H54 (cell line): ENCODE measurements at regions not wholly inside any gene's neighbourhood (a gene's known extent, or its start where the extent isn't known, plus 50 kb on each side); places are given as distances from the start of the nearest gene placed in this dataset.
"Not testable (repeated sequence)": the region's sequence is repeated elsewhere in the genome, so short reads cannot be mapped to it uniquely, and the experiment has no call there.

Experiments
- DNase-seq: peaks from one replicate; pipeline ENCODE4 v3.0.0; 2011; ENCODE audit warnings: low spot score, mixed read lengths; ENCODE audit not compliant: insufficient read length
- FAIRE-seq: peaks from 3 replicates; lab custom pipeline; 2011; peaks lifted over from hg19 to GRCh38; lab: Jason Lieb, UNC
- POLR2A ChIP-seq: IDR thresholded peaks from 2 replicates; pipeline ENCODE4 v1.6.1; 2011; ENCODE audit warnings: low read depth, mild to moderate bottlenecking, low read length

- FAIRE-seq (no peak), DNase-seq (no peak)
- no peak for TF ChIP-seq POLR2A
These were observed 1042.5 kb upstream of the SPRY2 start for GRCh38 chr13:81383444-81383843.

- no peak for TF ChIP-seq POLR2A
- DNase-seq: no peak
- no peak for FAIRE-seq
These were observed 1041.3 kb upstream of the SPRY2 start for GRCh38 chr13:81382246-81382645.

- FAIRE-seq (no peak), DNase-seq (no peak)
- TF ChIP-seq POLR2A: no peak
These were observed 1040.6 kb upstream of the SPRY2 start for GRCh38 chr13:81381560-81381959.

- no peak for TF ChIP-seq POLR2A
- no peak for FAIRE-seq
- DNase-seq: no peak
These were observed 1038.3 kb upstream of the SPRY2 start for GRCh38 chr13:81379183-81379582.

- TF ChIP-seq POLR2A: no peak
- FAIRE-seq (no peak), DNase-seq (no peak)
These were observed 1037.0 kb upstream of the SPRY2 start for GRCh38 chr13:81377921-81378320.

GRCh38 chr13:81375709-81376108, 1034.8 kb upstream of the SPRY2 start:
- FAIRE-seq: no peak
- no peak for TF ChIP-seq POLR2A

GRCh38 chr13:81362711-81363110, 1021.8 kb upstream of the SPRY2 start:
- not testable (repeated sequence) for DNase-seq, FAIRE-seq

More at GRCh38 chr13:81375709-81376108, 1034.8 kb upstream of the SPRY2 start:
- DNase-seq: no peak

GRCh38 chr13:81350056-81350455, 1009.1 kb upstream of the SPRY2 start:
- DNase-seq (no peak), FAIRE-seq (no peak)
- TF ChIP-seq POLR2A: no peak

GRCh38 chr13:81340118-81341069, 999.5 kb upstream of the SPRY2 start:
- FAIRE-seq, DNase-seq: not testable (repeated sequence)

GRCh38 chr13:81339666-81340065, 998.7 kb upstream of the SPRY2 start:
- not testable (repeated sequence) for DNase-seq, FAIRE-seq

- no peak for TF ChIP-seq POLR2A
- DNase-seq: no peak
- no peak for FAIRE-seq
These were observed 993.6 kb upstream of the SPRY2 start for GRCh38 chr13:81334481-81334880.

GRCh38 chr13:81326913-81327312, 986.0 kb upstream of the SPRY2 start:
- FAIRE-seq (no peak), DNase-seq (no peak)
- TF ChIP-seq POLR2A: no peak

GRCh38 chr13:81320516-81320915, 979.6 kb upstream of the SPRY2 start:
- TF ChIP-seq POLR2A: no peak
- DNase-seq (no peak), FAIRE-seq (no peak)

GRCh38 chr13:81319351-81319750, 978.4 kb upstream of the SPRY2 start:
- no peak for TF ChIP-seq POLR2A
- no peak for DNase-seq
- no peak for FAIRE-seq

GRCh38 chr13:81318231-81319019, 977.5 kb upstream of the SPRY2 start:
- DNase-seq: no peak
- no peak for TF ChIP-seq POLR2A
- FAIRE-seq: no peak
